HG03565 (cell line): ENCODE measurements at regions not wholly inside any gene's neighbourhood (a gene's known extent, or its start where the extent isn't known, plus 50 kb on each side); places are given as distances from the start of the nearest gene placed in this dataset.

Experiments used
- ATAC-seq: cut with Tn5 transposase; IDR thresholded peaks from one replicate; pipeline ENCODE4 v1.9.1; 2021; ENCODE audit warnings: mild to moderate bottlenecking, moderate library complexity; ENCODE audit not compliant: unreplicated experiment

- ATAC-seq: no peak
Measured at GRCh38 chr5:74138721-74139120, 501.8 kb downstream of the ENC1 start.

GRCh38 chr5:74136276-74136825 is 504.2 kb downstream of the ENC1 start:
- no peak for ATAC-seq

GRCh38 chr5:74135033-74135432 is 505.5 kb downstream of the ENC1 start:
- no peak for ATAC-seq

GRCh38 chr5:74132485-74132884 is 506.5 kb downstream of the ARHGEF28 start:
- ATAC-seq: no peak

GRCh38 chr5:74131250-74131649 is 505.3 kb downstream of the ARHGEF28 start:
- no peak for ATAC-seq

GRCh38 chr5:74130155-74130897 is 504.3 kb downstream of the ARHGEF28 start:
- no peak for ATAC-seq

- no peak for ATAC-seq
Measured at GRCh38 chr5:74127381-74128320, 501.7 kb downstream of the ARHGEF28 start.

- no peak for ATAC-seq
Measured at GRCh38 chr5:74126294-74126693, 500.3 kb downstream of the ARHGEF28 start.

GRCh38 chr5:74124826-74125225 is 498.8 kb downstream of the ARHGEF28 start:
- ATAC-seq: no peak

- ATAC-seq: no peak
Measured at GRCh38 chr5:74123929-74124328, 497.9 kb downstream of the ARHGEF28 start.

- ATAC-seq: no peak
Measured at GRCh38 chr5:74122979-74123590, 497.1 kb downstream of the ARHGEF28 start.

GRCh38 chr5:74122175-74122574 is 496.2 kb downstream of the ARHGEF28 start:
- ATAC-seq: no peak

- ATAC-seq: no peak
Measured at GRCh38 chr5:74120585-74120984, 494.6 kb downstream of the ARHGEF28 start.

GRCh38 chr5:74118071-74118470 is 492.1 kb downstream of the ARHGEF28 start:
- ATAC-seq: no peak

GRCh38 chr5:74116984-74117383 is 491.0 kb downstream of the ARHGEF28 start:
- ATAC-seq: no peak

GRCh38 chr5:74116266-74116665 is 490.3 kb downstream of the ARHGEF28 start:
- ATAC-seq: no peak

- ATAC-seq: no peak
Measured at GRCh38 chr5:74113927-74114326, 487.9 kb downstream of the ARHGEF28 start.

- no peak for ATAC-seq
Measured at GRCh38 chr5:74113196-74113540, 487.2 kb downstream of the ARHGEF28 start.

GRCh38 chr5:74112372-74113195 is 486.6 kb downstream of the ARHGEF28 start:
- ATAC-seq: no peak

GRCh38 chr5:74111764-74112163 is 485.8 kb downstream of the ARHGEF28 start:
- ATAC-seq: no peak
